ENCODE measurements at regions not wholly inside any gene's neighbourhood (a gene's known extent, or its start where the extent isn't known, plus 50 kb on each side); places are given as distances from the start of the nearest gene placed in this dataset.

DNA sequence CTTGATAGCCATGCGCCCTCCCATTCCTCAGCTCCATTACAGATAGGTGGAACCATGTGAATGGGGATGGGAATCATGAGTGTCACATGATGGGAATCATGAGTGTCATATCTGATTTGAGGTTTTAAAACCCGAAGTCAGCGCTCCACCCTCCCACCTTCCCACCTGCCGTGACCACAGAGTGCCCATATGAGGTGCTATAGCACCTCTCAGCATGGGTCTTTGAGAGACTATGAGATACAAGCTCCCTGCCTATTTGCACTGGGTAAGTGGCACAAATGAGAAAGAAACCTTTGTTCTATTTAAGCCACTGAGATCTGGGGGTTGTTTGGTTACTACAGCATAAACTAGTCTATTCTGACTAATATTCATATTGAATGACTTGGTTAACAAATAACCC, 78.5 kb upstream of the PTPRM start:
- H3K4me1 ChIP-seq (ENCODE audit: control insufficient read depth in 1 of 2, low read depth in 2 of 2) = no peaks in the 10 kb centered on the region
- no peaks in the 10 kb centered on the region for H3K9me3 ChIP-seq
- no peak for ATAC-seq (ENCODE audit: insufficient number of reproducible peaks, low FRiP score, low read depth)
- DNase-seq (ENCODE audit: low spot score) = no peak
- no peak overlapping the region for H3K4me3 ChIP-seq
- no peaks in the 10 kb centered on the region for H3K36me3 ChIP-seq
- no peak overlapping the region for H3K27ac ChIP-seq
- TF ChIP-seq, protein P1, sequence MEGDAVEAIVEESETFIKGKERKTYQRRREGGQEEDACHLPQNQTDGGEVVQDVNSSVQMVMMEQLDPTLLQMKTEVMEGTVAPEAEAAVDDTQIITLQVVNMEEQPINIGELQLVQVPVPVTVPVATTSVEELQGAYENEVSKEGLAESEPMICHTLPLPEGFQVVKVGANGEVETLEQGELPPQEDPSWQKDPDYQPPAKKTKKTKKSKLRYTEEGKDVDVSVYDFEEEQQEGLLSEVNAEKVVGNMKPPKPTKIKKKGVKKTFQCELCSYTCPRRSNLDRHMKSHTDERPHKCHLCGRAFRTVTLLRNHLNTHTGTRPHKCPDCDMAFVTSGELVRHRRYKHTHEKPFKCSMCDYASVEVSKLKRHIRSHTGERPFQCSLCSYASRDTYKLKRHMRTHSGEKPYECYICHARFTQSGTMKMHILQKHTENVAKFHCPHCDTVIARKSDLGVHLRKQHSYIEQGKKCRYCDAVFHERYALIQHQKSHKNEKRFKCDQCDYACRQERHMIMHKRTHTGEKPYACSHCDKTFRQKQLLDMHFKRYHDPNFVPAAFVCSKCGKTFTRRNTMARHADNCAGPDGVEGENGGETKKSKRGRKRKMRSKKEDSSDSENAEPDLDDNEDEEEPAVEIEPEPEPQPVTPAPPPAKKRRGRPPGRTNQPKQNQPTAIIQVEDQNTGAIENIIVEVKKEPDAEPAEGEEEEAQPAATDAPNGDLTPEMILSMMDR (IDR thresholded peaks at IDR 0.05) = no peak
- no peaks in the 10 kb centered on the region for H3K27me3 ChIP-seq (replicated peaks; ENCODE audit: insufficient read depth)

DNA sequence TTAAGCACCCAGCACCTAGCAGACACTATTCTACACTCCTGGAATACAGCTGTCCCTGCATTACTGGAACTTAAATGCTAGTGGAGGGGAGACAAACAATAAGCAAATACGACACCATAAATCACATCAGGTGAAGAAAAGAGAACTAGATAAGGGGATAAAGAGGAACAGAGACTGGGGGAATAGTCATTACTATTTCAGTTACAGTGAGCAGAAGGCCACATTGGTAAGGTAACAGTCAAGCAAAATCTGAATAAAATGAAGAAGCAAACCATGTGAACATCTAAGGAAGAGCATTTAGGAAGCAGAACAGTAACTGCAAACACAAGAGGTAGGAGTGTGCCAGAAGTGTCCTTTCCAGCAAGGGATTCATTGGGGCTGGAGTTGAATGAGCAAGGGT, 77.0 kb upstream of the PTPRM start:
- DNase-seq (ENCODE audit: low spot score) (no peak), ATAC-seq (ENCODE audit: insufficient number of reproducible peaks, low FRiP score, low read depth) (no peak)
- Histone ChIP-seq H3K4me3 (no peak overlapping the region), H3K9me3 (no peaks in the 10 kb centered on the region), H3K36me3 (no peaks in the 10 kb centered on the region), H3K27ac (no peak overlapping the region), H3K4me1 (ENCODE audit: control insufficient read depth in 1 of 2, low read depth in 2 of 2) (no peaks in the 10 kb centered on the region), H3K27me3 (replicated peaks; ENCODE audit: insufficient read depth) (no peaks in the 10 kb centered on the region)
- TF ChIP-seq, protein P1 (IDR thresholded peaks at IDR 0.05) = no peak

DNA sequence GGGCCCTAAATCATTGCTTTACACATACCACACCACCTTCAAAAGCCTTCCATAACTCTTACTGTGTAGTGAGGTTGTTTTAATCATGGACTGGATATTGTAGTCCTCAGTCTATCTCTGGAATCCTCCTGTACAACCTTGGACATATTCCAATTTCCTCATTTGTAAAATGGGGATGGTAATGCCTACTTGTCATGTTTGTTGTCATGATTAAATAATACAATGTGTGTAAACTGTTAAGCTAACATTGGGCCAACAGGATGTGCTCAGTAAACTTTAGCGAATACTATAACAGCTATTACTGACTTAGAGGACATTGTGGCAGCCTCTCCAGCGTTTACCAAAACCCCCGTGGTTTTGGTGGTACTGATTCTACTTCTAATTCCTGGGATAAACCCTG, 74.7 kb upstream of the PTPRM start:
- no peaks in the 10 kb centered on the region for H3K36me3 ChIP-seq
- no peaks in the 10 kb centered on the region for H3K9me3 ChIP-seq
- no peaks in the 10 kb centered on the region for H3K27me3 ChIP-seq (replicated peaks; ENCODE audit: insufficient read depth)
- TF ChIP-seq, protein P1 (IDR thresholded peaks at IDR 0.05) = no peak
- no peak for ATAC-seq (ENCODE audit: insufficient number of reproducible peaks, low FRiP score, low read depth)
- H3K4me3 ChIP-seq = no peak overlapping the region
- no peak for DNase-seq (ENCODE audit: low spot score)
- no peaks in the 10 kb centered on the region for H3K4me1 ChIP-seq (ENCODE audit: control insufficient read depth in 1 of 2, low read depth in 2 of 2)
- no peak overlapping the region for H3K27ac ChIP-seq

DNA sequence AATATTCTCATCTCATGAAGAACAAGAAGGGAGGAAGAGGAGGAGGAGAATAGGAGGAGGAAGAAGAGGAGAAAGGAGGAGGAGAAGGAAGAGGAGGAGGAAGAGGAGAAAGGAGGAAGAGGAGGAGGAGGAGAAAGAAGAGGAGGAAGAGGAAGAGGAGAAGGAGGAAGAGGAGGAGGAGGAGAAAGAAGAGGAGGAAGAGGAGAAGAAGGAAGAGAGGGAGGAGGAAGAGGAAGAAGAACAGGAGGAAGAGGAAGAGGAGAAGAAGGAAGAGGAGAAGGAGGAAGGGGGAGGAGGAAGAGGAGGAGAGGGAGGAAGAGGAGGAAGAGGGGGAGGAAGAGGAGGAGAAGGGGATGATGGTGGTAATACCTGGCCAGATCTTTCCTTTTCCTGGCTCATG, 70.0 kb upstream of the PTPRM start:
- TF ChIP-seq, protein P1 (IDR thresholded peaks at IDR 0.05) = no peak
- no peak for ATAC-seq (ENCODE audit: insufficient number of reproducible peaks, low FRiP score, low read depth)
- DNase-seq (ENCODE audit: low spot score) = no peak
- Histone ChIP-seq H3K36me3 (no peaks in the 10 kb centered on the region), H3K4me1 (ENCODE audit: control insufficient read depth in 1 of 2, low read depth in 2 of 2) (no peaks in the 10 kb centered on the region), H3K27ac (no peak overlapping the region), H3K4me3 (no peak overlapping the region), H3K9me3 (no peaks in the 10 kb centered on the region), H3K27me3 (replicated peaks; ENCODE audit: insufficient read depth) (no peaks in the 10 kb centered on the region)

DNA sequence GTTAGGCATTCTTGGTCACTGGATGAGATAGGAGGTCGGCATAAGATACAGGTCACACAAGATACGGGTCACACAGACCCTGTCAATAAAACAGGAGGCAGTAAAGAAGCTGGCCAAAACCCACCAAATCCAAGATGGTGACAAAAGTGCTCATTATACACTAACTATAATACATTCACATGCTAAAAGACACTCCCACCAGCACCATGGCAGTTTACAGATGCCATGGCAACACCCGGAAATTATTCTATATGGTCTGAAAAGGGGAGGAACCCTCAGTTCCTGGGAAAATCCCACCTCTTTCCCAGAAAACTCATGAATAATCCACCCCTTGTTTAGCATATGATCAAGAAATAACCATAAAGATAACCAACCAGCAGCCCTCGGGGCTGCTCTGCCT, 56.0 kb upstream of the PTPRM start:
- ATAC-seq (ENCODE audit: insufficient number of reproducible peaks, low FRiP score, low read depth) (no peak), DNase-seq (ENCODE audit: low spot score) (no peak)
- no peak overlapping the region for H3K4me3 ChIP-seq
- H3K27ac ChIP-seq = no peak overlapping the region
- H3K9me3 ChIP-seq = no peaks in the 10 kb centered on the region
- no peaks in the 10 kb centered on the region for H3K36me3 ChIP-seq
- no peaks in the 10 kb centered on the region for H3K27me3 ChIP-seq (replicated peaks; ENCODE audit: insufficient read depth)
- H3K4me1 ChIP-seq (ENCODE audit: control insufficient read depth in 1 of 2, low read depth in 2 of 2) = peaks cover 8 to 29% of the 10 kb centered on the region in 2 donors
- TF ChIP-seq, protein P1 (IDR thresholded peaks at IDR 0.05) = no peak

Data from thoracic aorta (tissue), 2 donors.